Gastroesophageal sphincter (tissue), 3 donors: ENCODE measurements at regions not wholly inside any gene's neighbourhood (a gene's known extent, or its start where the extent isn't known, plus 50 kb on each side); places are given as distances from the start of the nearest gene placed in this dataset.

Experiments
- EP300 ChIP-seq: sonication (generic); formaldehyde crosslinking; IDR thresholded peaks from one replicate; pipeline ENCODE4 v1.6.1; 2017; ENCODE audit warnings: antibody characterized with exemption, mild to moderate bottlenecking
- POLR2A ChIP-seq, 2 donors: fragments of 450-650 bp; IDR thresholded peaks; one replicate each; pipeline ENCODE4 v1.6.1; 2017; ENCODE audit warnings: antibody characterized with exemption in 2 of 2, mild to moderate bottlenecking in 2 of 2, moderate library complexity in 1 of 2
- POLR2AphosphoS5 ChIP-seq: sonication (generic); formaldehyde crosslinking; IDR thresholded peaks from one replicate; pipeline ENCODE4 v1.6.1; 2017; ENCODE audit warnings: antibody characterized with exemption
- TF ChIP-seq, protein P1 (sequence below), 4 experiments: fragments of 200-600 bp in 2 of 4; fragments of 450-650 bp in 2 of 4; sonication (generic) in 1 of 4; IDR thresholded peaks; one replicate each; pipeline ENCODE4 v1.5.1; 2017 to 2019; ENCODE audit warnings: antibody characterized with exemption in 4 of 4, mild to moderate bottlenecking in 2 of 4, moderate library complexity in 2 of 4

DNA sequence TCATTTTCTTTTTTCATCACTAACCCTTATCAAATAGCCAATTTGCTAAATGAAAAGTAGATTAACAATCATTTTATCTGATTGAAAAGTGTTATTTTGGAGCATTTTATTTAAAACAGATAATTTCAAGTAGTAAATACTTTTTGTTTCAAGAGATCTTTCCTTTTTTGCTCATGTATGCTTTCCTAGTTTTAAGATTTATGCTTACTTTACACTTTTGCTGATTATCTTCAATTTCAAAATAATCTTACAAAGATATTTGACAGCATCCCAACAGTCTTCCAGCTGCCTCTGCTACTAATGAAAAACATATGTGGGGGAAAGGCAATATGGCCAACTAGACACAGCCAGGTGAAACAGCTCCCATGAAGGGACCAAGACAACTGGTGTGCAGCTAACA, 1027.3 kb upstream of the CDH9 start:
- TF ChIP-seq, protein P1, sequence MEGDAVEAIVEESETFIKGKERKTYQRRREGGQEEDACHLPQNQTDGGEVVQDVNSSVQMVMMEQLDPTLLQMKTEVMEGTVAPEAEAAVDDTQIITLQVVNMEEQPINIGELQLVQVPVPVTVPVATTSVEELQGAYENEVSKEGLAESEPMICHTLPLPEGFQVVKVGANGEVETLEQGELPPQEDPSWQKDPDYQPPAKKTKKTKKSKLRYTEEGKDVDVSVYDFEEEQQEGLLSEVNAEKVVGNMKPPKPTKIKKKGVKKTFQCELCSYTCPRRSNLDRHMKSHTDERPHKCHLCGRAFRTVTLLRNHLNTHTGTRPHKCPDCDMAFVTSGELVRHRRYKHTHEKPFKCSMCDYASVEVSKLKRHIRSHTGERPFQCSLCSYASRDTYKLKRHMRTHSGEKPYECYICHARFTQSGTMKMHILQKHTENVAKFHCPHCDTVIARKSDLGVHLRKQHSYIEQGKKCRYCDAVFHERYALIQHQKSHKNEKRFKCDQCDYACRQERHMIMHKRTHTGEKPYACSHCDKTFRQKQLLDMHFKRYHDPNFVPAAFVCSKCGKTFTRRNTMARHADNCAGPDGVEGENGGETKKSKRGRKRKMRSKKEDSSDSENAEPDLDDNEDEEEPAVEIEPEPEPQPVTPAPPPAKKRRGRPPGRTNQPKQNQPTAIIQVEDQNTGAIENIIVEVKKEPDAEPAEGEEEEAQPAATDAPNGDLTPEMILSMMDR (IDR thresholded peaks at IDR 0.05): no peak
- no peak for TF ChIP-seq EP300
- no peak for TF ChIP-seq POLR2AphosphoS5
- no peak for TF ChIP-seq POLR2A (IDR thresholded peaks at IDR 0.05)
